ENCODE measurements at regions not wholly inside any gene's neighbourhood (a gene's known extent, or its start where the extent isn't known, plus 50 kb on each side); places are given as distances from the start of the nearest gene placed in this dataset.
A peak's percentile ranks its signal among the peaks of the same experiment; 100 is the strongest.

- no peak for DNase-seq
Measured at GRCh38 chr12:107352347-107353081, 259.2 kb upstream of the CRY1 start.

- DNase-seq = no peak
Measured at GRCh38 chr12:107353312-107353711, 260.0 kb upstream of the CRY1 start.

- DNase-seq = no peak
Measured at GRCh38 chr12:107355004-107355565, 261.7 kb upstream of the CRY1 start.

- no peak for DNase-seq
Measured at GRCh38 chr12:107355612-107356011, 262.3 kb upstream of the CRY1 start.

GRCh38 chr12:107356266-107356936, 263.1 kb upstream of the CRY1 start:
- DNase-seq = no peak

GRCh38 chr12:107356937-107357295, 263.6 kb upstream of the CRY1 start:
- no peak for DNase-seq

GRCh38 chr12:107359382-107359781, 266.0 kb upstream of the CRY1 start:
- no peak for DNase-seq

GRCh38 chr12:107360033-107360432, 266.7 kb upstream of the CRY1 start:
- no peak for DNase-seq

- DNase-seq = no peak
Measured at GRCh38 chr12:107360482-107360881, 267.1 kb upstream of the CRY1 start.

- no peak for DNase-seq
Measured at GRCh38 chr12:107361970-107362369, 268.6 kb upstream of the CRY1 start.

- DNase-seq = no peak
Measured at GRCh38 chr12:107362960-107363359, 269.6 kb upstream of the CRY1 start.

- no peak for DNase-seq
Measured at GRCh38 chr12:107364875-107365518, 271.6 kb upstream of the CRY1 start.

- no peak for DNase-seq
Measured at GRCh38 chr12:107365703-107366102, 272.4 kb upstream of the CRY1 start.

GRCh38 chr12:107366322-107366721, 273.0 kb upstream of the CRY1 start:
- DNase-seq = no peak

GRCh38 chr12:107368586-107368985, 275.2 kb upstream of the CRY1 start:
- peak; percentile 33 for DNase-seq

- no peak for DNase-seq
Measured at GRCh38 chr12:107369006-107369405, 275.7 kb upstream of the CRY1 start.

GRCh38 chr12:107369679-107370078, 276.3 kb upstream of the CRY1 start:
- DNase-seq = no peak

GRCh38 chr12:107372229-107372658, 278.9 kb upstream of the CRY1 start:
- no peak for DNase-seq

GRCh38 chr12:107373238-107373809, 280.0 kb upstream of the CRY1 start:
- no peak for DNase-seq

- no peak for DNase-seq
Measured at GRCh38 chr12:107374161-107374840, 281.0 kb upstream of the CRY1 start.

GRCh38 chr12:107375231-107375630, 281.9 kb upstream of the CRY1 start:
- no peak for DNase-seq

- no peak for DNase-seq
Measured at GRCh38 chr12:107377596-107378385, 284.4 kb upstream of the CRY1 start.
